Cardiac muscle cell (in vitro differentiated cells and primary cell): ENCODE measurements at regions not wholly inside any gene's neighbourhood (a gene's known extent, or its start where the extent isn't known, plus 50 kb on each side); places are given as distances from the start of the nearest gene placed in this dataset.

ENCODE experiments used
- DNase-seq, 2 donors: peaks; one replicate each; pipeline versions ENCODE4 v3.0.0 to v3.0.0-alpha.2; 2010 to 2017; ENCODE audit warnings: low read depth in 1 of 2, low spot score in 1 of 2
- H3K27ac ChIP-seq: fragments of 200-600 bp; sonication (generic); 2 replicates; pipeline ENCODE4 v1.5.1; 2016
- H3K27me3 ChIP-seq: fragments of 200-600 bp; sonication (generic); 2 replicates; pipeline ENCODE4 v1.6.0; 2016; ENCODE audit warnings: control low read depth
- H3K36me3 ChIP-seq: fragments of 200-600 bp; sonication (generic); 2 replicates; pipeline ENCODE4 v1.5.1; 2016; ENCODE audit warnings: control low read depth
- H3K4me1 ChIP-seq: fragments of 200-600 bp; sonication (generic); 2 replicates; pipeline ENCODE4 v1.8.1; 2017; ENCODE audit warnings: low read depth, mild to moderate bottlenecking, mixed run types
- H3K4me3 ChIP-seq: fragments of 200-600 bp; sonication (generic); 2 replicates; pipeline ENCODE4 v1.5.1; 2016; ENCODE audit warnings: mild to moderate bottlenecking
- H3K9me3 ChIP-seq: fragments of 200-600 bp; sonication (generic); 2 replicates; pipeline ENCODE4 v1.5.1; 2017; ENCODE audit warnings: low read depth, mild to moderate bottlenecking, control low read depth
- CTCF ChIP-seq: IDR thresholded peaks from 2 replicates; pipeline ENCODE4 v1.5.1; 2012; ENCODE audit warnings: low read depth, mild to moderate bottlenecking, low read length

GRCh38 chr6:111938710-111939109 lies 65.5 kb upstream of the FYN start:
- TF ChIP-seq CTCF, result no peak
- H3K9me3 ChIP-seq, result no peaks in the 10 kb centered on the region
- H3K4me3 ChIP-seq, result no peak overlapping the region
- H3K36me3 ChIP-seq, result no peaks in the 10 kb centered on the region
- no peak overlapping the region for H3K27ac ChIP-seq
- no peaks in the 10 kb centered on the region for H3K4me1 ChIP-seq
- no peaks in the 10 kb centered on the region for H3K27me3 ChIP-seq
- DNase-seq, result peak in 1 of 2 donors; percentile 32

- no peak for TF ChIP-seq CTCF
- no peaks in the 10 kb centered on the region for H3K27me3 ChIP-seq
- H3K36me3 ChIP-seq, result no peaks in the 10 kb centered on the region
These were observed 66.7 kb upstream of the FYN start for GRCh38 chr6:111939902-111940301.

GRCh38 chr6:111940801-111941200 lies 67.5 kb upstream of the FYN start:
- no peak for TF ChIP-seq CTCF
- Histone ChIP-seq H3K9me3 (no peaks in the 10 kb centered on the region), H3K4me1 (no peaks in the 10 kb centered on the region), H3K27me3 (no peaks in the 10 kb centered on the region), H3K36me3 (no peaks in the 10 kb centered on the region), H3K4me3 (no peak overlapping the region), H3K27ac (no peak overlapping the region)
- no peak for DNase-seq

More at GRCh38 chr6:111939902-111940301, 66.7 kb upstream of the FYN start:
- H3K27ac ChIP-seq, result no peak overlapping the region
- H3K4me1 ChIP-seq, result no peaks in the 10 kb centered on the region
- no peaks in the 10 kb centered on the region for H3K9me3 ChIP-seq
- DNase-seq, result no peak
- H3K4me3 ChIP-seq, result no peak overlapping the region

GRCh38 chr6:111941686-111942330 lies 68.6 kb upstream of the FYN start:
- H3K27me3 ChIP-seq, result no peaks in the 10 kb centered on the region
- H3K4me1 ChIP-seq, result no peaks in the 10 kb centered on the region
- TF ChIP-seq CTCF, result no peak
- H3K27ac ChIP-seq, result no peak overlapping the region
- H3K9me3 ChIP-seq, result no peaks in the 10 kb centered on the region
- H3K36me3 ChIP-seq, result no peaks in the 10 kb centered on the region
- no peak overlapping the region for H3K4me3 ChIP-seq
- DNase-seq, result peak in 1 of 2 donors; percentile 63

GRCh38 chr6:111942561-111942960 lies 69.3 kb upstream of the FYN start:
- DNase-seq, result no peak
- Histone ChIP-seq H3K27ac (no peak overlapping the region), H3K36me3 (no peaks in the 10 kb centered on the region), H3K4me1 (no peaks in the 10 kb centered on the region), H3K9me3 (no peaks in the 10 kb centered on the region), H3K4me3 (no peak overlapping the region), H3K27me3 (no peaks in the 10 kb centered on the region)
- TF ChIP-seq CTCF, result no peak
